GM18868 (cell line): ENCODE measurements at regions not wholly inside any gene's neighbourhood (a gene's known extent, or its start where the extent isn't known, plus 50 kb on each side); places are given as distances from the start of the nearest gene placed in this dataset.

ENCODE experiments used
- ATAC-seq: cut with Tn5 transposase; IDR thresholded peaks from one replicate; pipeline ENCODE4 v1.9.1; 2021; ENCODE audit warnings: mild to moderate bottlenecking, moderate library complexity; ENCODE audit not compliant: unreplicated experiment

DNA sequence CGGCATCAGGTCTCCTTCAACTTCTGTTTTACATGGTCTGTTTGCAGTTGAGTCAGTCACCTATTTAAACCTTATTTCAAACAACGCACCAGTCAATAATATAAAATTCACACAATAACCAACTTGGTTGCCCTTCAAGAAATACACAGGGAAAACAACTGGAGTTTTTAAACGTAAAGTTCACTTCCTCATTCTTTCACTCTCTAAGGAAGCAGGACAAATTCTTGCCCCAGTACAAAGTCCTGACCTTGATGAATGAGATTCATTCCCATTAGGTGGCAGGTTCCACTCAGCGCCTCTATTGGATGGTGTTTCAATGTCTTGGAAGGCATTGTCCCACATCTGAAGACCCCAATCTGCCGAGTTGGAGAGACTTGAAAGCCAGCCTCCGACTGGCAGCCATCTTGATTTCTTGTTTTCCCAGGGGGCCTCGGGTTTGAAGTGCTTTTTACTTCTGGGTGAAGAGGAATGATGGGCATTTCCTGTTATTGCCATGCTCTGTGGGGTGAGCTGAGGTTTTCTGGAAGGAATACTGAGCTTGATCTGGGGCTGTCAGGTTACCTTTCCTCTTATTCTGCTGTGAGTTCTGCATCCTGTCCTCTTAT is 105.0 kb downstream of the ACER2 start:
- no peak for ATAC-seq

DNA sequence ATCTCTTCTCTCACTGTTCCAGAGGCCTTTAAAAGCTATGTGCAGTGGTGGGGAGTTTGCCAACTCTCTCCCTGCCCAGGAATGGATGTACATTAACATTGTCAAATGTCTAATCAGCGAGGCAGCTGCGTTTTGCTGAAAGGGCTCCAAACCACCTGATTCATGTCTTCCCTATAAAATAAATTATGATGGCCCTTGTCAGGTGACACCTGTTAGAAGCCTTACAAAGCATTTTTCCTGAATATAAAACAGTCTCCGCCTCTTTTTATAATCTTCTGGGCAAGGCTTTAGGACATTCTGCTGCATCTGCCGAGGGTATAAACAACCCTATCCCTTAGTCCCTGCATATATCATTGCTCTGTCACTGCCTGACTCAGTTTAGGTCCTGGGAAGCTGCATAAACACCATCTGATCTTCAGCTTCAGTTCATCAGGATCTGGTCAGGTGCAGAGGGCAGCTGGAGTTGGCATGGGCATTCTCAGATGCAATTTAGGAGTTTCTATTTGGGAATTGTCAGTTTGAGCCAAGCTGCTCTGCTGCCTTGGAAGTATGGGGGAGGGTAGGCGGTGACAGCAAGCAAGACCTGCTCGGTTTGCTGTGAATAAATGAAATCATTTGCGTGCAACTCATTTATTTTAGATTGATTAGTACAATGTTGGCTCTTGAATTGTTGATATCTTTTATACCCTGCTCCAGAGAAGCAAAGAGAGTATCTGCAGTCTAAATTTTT is 103.5 kb downstream of the ACER2 start:
- no peak for ATAC-seq

GRCh38 chr9:19511694-19512093 is 102.9 kb downstream of the ACER2 start:
- ATAC-seq, result no peak

GRCh38 chr9:19510907-19511306 is 102.1 kb downstream of the ACER2 start:
- no peak for ATAC-seq
